NOMO-1 treated with dmso at 0.1 percent for 144 hours (cell line): ENCODE measurements at regions not wholly inside any gene's neighbourhood (a gene's known extent, or its start where the extent isn't known, plus 50 kb on each side); places are given as distances from the start of the nearest gene placed in this dataset.

Source experiments
- DNase-seq: peaks from one replicate; lab custom pipeline; 2025; ENCODE audit not compliant: unreplicated experiment; lab: John Stamatoyannopoulos, UW

DNA sequence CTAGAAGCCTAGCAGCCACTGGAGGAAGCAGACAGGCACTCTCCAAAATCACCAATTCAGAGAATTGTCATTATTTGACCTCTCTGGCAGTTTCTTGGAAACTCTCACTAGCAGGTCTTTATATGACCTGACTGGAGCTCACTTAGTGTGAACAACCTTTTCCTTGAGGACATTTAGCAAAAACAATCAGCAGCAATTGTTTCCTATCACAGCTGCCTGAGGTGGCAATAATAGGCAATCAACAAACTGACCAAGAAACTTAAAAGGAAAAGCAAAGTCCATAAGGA lies 162.4 kb upstream of the STT3B start:
- DNase-seq, result no peak

DNA sequence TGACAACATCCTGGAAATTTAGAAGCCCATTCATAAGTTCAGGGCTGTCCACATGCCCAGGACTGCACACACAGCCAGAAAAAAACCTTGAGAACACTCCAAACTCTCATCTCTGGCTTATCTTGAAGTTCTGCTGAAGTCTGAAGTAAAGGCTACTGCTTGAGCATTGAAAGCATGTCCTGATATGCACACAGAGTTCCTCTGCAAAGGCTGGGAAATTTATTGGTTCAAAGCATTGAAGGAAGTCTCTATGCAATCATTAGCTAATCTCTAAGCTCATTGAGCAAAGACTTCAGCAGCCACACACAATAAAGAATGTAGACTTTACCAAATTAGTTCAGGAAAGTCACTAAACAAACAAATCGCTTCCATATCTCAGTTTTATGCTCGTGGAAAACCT lies 162.0 kb upstream of the STT3B start:
- no peak for DNase-seq

DNA sequence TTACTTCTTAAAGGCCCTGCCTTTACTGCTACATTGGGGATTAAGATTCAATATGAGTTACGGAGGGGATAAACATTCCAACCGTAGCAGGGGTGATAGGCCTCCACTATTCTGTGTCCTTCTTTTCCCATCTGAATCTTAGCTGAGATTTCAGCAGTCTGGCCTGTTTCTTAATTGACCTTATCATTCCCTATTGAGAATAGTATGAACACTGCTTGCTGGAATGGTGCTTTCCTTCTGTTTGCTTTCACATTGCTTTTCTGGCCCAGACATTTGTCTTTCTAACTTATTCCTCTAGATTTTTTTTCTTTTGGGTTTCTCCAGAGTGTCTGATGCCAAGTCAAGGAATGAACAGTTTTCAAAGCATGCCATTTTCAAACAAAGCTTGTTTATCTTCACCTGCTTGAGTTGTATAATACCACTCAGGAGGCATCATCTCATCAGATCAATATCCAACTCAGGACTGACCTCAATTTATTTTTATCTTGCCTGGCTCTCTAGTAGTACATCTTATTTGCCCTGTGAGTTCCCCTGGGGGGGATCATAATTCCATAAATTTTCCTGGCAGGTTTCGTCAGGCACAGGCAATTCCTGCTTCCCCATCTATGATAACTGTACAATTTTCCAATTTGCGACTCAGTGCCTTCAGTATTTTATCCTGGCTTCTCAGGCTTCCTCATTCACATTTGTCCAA lies 161.1 kb upstream of the STT3B start:
- DNase-seq, result no peak

DNA sequence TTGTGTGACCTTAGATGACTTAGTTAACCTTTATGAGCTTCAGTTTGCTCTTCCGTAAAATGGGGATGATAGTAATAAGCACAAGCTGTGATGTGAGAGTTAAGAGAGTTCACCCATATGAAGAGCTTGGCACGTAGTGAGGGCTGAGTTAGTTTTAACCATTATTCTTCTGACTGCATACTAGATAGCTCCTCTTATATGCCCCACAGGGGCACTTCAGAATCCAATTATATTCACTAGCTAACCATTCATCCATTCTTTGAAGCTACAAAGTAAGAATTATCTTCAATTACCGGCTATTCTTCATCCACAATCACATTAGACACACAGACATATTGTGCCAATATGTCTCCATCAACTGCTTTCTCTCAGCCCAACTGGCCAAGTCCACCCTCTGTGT lies 159.0 kb upstream of the STT3B start:
- DNase-seq, result no peak

DNA sequence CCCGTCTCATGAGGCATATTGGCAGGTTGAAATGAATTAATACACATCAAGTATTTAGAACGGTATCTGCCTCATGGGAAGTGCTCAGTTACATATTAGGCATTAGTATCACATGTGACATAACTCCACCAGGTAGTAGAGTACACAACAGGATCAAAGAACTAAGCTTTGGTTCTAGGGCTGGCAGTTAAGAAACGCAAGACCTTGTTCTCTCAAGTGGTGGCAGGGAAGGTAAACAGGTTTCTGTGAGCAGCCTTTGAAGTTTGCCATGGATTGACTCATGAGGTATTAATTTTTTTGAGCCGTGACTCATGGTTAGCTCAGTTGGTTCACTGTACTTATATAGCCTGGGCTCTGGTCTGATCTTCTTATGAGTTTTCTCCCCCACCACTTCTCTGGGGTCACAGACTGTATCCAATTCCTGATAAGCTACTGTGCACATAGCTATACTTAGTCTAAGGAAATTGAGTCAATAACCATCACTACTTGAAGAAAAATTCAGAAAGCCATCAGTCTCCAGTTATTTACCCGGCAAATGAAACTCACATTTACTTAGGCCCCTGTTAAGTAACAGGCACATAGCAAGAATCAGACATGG lies 155.6 kb upstream of the STT3B start:
- no peak for DNase-seq

DNA sequence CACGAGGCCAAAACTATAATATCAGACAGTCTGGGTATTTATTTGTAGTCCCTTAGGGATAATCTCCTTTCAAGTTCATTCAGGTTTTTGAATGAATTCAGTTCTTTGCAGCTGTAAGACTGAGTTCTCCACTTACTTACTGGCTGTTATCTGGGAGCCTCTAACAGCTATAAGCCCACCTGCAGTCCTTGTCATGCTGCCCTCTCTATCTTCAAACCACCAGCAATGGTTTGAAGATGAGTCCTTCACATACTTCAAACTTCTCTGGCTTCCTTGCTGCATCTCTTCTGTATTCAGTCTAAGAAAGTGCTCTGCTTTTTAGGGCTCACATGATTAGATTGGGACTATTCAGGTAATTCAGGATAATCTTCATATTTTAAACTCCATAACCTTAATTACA lies 154.5 kb upstream of the STT3B start:
- no peak for DNase-seq

DNA sequence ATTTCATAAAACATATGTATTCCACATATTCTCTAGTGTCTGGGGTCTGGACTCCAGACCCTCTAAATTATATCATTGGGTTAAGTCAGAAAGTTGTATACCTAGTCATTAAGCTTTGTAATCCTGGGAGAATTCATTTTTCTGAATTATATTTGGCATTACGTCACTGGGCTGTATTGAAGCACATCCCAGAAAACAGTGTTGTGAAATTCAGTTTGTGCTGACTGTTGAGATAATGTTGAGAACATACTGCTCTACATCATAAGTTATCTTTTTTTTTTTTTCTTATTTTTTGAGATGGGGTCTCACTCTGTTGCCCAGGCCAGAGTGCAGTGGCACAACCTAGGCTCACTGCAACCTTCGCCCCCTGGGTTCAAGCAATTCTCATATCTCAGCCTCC lies 153.1 kb upstream of the STT3B start:
- no peak for DNase-seq

DNA sequence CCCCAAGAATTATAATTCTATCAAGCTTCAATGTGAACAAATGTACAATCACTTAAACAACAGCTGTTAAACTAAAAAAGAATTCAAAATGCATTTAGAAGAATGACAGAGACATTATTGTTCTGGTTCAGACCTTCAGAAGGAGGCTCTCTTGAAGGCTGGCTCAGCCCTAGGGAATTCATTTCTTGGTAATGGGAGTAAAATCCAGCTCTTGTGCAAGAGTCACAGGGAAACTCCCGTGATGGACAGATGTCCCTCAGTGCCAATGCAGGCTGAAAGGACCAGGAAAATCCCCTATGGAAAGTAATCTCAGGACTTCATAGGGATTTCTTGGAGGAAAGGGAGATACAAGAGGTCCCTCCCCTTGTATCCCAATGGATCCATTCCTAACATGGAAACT lies 149.9 kb upstream of the STT3B start:
- DNase-seq, result no peak

DNA sequence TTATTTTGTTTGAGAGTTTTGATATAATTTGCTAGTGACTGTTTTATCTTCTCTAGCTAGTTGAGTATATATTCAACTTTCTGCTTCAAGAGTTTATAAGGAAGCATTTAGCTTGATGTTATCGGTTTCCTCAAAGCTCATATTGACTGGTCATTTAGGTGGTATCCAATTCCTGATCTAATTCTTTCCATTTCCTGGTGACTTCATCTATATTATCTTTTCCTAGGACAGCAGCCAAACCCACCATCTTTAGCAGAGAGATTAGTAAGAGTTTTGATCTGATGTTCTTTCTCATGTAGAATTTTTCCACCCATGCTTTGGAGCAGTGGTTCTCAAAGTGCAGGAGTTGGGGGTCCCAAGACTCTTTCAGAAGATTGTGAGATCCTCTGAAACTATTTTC lies 148.6 kb upstream of the STT3B start:
- no peak for DNase-seq

DNA sequence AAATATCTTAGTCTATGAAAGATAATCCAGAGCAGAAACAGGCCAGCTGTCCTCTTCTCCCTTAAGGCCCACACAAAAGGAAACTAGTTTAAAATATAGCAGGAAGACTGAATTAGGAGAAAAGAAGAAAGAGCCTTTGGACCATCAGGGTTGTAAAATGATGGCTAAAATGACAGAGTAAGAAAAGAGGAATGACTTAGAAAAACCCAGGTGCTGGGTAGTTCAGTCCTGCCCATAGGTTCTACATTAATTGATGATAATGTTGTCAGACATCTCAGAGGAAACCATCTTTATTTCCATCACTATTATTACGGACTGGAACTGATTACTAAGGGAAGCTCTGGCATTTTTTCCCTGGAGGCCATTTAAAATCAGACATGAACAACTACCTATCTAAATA lies 142.8 kb upstream of the STT3B start:
- DNase-seq, result no peak

DNA sequence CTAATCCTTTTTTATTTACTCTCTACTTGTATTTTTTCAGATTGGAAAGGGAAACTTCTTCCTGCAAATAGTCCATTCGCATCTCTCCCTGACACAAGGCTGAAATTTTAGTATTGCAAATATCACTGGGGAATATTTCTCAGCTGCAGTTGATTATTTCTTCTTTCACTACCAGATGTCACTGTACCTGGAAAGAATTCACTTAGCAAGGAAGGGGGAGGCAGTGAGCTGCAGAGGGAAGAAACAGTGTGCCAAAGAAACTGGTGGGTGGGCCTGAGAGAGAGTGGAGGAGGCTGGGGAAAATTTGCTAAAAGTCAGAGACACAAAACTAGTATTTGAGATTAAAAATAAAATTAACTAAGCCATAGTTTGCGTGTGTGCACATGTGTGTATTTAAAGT lies 142.3 kb upstream of the STT3B start:
- DNase-seq, result no peak

DNA sequence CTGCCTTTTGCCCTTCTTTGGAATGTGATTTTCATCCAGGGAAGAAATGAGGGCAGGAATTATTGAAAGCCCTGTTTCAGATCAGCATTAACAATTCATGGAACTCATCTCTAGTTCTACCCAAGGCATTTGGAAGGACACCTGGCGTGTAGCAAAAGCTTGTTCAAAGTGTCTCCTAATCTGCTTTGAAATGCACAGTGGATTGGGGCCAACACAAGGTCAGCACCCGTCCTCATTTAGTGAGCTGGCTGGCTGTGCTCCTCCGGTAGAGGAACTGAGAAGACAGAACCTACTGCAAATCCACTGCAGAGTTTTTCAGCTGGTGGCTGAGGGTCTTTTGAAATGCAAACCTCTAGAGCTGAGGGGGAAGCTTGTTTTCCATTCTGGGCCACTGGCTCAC lies 141.6 kb upstream of the STT3B start:
- no peak for DNase-seq

DNA sequence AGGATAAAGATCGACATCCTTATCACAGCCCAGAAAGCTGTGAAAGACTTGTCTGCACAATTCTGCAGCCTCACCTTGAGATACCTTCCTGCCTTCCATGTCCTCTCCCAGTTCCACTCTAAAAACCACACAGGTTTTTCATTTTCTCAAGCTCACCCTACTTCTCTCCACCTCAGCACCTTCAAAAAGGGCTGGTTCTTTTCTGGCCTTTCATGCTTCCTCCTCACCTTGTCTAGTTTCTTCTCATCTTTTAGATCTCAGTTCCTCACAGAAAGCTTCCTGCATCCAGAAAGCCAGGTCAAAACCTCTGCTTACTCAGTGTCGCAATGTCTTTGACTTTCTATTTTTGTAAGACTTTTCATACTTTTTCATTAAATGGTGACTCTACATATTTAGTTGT lies 140.2 kb upstream of the STT3B start:
- no peak for DNase-seq

DNA sequence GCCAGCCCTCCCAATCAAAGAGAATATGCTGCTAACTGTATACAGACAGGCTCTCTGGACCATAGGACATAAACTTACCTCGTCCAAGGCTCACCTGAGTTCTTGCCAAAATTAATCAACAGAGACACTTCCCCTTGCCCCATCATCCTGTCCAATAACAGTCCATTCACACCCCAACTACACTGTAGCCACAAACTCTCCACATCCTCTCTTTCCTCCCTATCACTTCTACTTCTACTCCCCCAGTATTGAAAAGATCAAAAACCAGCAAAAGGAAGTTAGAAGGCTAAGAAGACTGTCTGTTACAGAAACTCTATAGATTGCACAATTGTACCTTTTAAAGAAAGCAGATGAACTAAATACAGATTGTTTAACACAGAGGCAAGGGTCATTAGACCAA lies 133.5 kb upstream of the STT3B start:
- peak; percentile 6 for DNase-seq

DNA sequence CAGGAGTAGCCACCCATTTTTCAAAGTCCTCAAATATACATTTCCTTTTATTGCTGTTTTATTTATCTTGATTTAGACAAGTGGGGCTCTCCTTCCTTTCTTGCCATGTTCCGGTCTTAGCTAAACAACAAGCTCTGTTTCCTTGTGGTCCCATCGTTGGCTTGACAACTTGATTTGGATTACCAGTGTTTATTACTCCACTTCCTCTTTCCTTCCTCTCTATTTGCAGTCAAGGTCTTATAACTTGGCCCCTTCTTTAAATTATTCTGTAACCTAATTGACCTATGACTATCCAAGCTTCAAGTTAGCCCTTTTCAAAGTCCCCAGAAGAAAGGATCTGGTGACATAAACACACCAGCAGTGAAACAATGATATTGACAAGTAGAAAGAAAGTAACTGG lies 130.6 kb upstream of the STT3B start:
- peak; percentile 45 for DNase-seq

DNA sequence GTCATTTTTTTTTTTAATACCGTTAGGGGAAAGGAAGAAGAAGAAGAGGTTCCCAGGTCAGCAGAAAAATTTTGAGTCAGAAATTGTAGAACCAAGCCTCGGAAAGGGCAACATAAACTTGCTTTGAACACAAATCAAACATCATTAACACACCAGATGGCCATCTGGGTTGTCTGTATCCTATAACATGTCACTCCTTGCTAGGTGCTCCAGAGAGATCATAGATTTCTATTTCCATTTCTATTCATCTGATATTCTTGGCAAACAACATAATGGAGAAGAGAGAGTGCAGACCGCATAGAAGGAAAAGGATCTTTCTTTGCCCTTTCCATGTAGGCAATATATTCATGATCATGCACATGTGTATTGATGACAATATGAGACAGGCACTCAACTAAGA lies 129.5 kb upstream of the STT3B start:
- no peak for DNase-seq

DNA sequence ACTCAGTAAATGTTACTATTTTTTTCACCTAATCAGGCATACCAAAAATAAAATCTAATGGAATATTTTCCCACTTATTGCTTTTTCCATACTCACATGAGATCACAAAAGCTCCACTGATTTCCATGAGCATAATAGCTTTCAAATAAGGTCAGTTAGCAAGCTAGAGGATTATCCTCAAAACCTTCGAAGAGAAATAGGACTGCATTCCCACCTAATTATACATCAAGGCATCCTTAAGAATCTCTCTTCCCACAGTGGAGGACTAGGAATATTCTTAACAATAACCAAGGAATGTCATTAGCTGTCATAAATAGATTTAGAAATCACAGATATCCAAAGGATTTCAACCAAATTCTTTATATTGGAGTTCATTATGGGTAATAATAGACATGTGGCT lies 127.9 kb upstream of the STT3B start:
- DNase-seq, result no peak

DNA sequence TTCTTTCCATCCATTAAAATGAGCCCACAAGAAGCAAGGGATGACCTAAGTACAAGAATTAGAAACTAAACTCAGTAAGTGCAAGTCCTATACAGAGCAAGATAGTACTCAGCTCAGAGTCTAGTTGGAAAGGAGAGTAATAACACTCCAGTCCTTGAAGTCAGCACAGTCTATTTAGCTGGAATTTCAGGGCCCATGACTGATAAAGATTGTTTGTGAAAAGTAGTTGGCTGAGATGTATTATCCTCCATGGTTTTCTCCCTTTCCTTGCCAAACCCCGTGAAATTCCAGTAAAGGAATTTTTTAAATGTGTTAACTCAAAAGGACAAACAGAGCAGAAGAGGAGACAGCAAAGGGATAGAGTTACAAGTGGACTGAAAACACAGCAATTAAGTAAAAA lies 127.2 kb upstream of the STT3B start:
- no peak for DNase-seq

DNA sequence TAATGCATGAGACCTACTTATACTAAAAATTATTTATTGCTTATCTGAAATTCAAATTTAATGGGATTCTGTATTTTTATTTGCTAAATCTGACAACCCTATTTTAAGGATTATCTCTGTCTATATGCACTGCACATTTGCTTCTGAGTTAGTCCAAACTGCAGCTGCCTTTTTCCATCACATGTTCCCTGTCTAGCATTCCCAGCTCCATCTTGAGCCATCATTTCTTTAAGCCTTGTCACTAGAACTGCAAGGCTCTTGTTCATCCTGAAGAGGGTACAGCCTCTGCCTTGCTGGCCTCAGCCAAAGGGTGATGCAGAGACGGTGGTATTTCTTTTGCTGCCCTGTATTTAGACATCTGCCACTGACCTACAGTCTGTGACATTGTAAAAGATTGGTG lies 125.8 kb upstream of the STT3B start:
- no peak for DNase-seq

DNA sequence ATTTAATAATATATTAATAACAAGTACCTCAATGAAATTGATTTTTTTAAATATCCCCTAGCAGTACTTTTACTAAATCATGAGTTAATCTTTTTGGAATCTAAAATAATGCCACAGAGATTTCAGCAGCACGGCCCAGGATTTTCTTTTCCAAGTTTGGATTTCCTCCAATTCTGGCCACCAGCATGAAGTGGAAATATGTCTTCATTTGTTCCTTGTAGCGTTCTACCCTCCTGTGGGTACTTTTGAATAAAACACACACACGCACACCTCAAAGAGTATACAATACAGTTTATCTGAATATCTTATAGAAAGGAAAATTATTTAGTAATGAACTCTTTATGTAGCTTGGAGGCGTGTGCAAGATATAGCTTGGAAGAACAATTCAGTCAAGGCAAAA lies 125.1 kb upstream of the STT3B start:
- no peak for DNase-seq

DNA sequence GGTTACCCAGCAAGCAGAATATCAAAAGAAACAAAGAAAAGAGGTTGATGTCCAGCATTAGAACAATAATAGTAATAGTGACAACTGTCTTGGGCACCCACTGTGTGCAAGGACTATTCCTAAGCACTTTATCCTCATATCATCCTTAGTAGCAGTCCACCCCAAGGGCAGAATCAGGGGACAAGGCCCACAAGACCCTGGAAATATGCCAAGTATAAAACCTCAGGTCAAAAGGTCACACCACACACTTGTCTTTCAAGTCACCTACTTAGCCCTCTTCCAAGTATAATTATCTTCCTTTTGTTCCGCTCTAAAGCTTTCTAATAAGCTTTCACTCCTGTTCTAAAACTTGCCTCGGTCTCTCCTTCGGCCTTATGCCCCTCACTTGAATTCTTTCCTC lies 124.0 kb upstream of the STT3B start:
- no peak for DNase-seq

DNA sequence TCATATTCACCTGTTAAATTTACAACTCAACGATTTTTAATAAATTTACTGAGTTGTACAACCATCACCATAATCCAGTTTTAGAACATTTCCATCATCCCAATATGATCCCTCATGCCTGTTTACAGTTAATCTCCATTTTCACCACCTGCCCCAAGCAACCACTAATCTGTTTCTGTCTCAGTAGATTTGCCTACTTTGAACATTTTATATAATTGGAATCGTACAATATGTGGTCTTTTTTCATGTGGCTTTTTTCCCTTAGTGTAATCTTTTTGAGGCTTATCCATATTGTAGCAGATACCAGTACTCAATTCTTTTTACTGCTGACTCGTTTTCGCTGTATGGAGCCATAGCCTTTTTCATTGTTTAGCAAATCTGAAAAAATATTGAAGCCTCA lies 123.3 kb upstream of the STT3B start:
- DNase-seq, result no peak

DNA sequence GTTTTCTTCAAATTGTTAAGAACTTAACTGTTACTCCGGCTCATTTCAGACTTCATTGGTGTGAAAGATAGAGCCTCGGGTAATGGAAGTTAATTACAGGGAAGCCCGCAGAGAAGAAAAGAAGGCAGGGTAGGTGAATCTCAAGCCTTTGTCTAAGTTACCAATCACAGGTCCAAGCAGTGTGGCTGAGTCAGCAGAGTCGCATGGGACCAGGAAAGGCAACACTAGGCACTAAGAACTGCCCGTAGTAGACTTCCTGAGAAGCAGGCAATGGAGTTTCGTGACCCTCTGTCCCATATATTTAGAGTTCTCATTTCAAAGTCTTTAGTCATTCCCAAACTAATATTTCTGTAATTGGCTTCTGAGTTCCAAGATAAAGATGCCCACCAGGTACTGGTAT lies 122.9 kb upstream of the STT3B start:
- no peak for DNase-seq

DNA sequence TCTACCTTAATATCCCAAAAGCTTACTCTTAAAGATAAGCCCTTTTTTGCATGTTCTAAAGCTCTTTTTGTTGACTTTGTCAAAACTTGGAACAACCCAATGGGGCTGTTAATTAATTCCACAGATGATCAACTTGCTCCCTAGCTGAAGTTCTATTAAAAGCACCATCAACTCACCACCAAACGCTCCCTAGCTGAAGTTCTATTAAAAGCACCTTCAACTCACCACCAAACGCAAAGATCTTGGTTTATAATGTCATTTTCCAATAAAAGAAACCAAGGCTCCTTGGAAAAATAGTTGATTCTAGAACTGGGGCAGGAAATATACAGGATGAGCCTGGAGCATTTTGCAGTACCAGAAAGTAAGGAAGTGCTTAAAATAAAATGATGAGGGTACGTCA lies 122.3 kb upstream of the STT3B start:
- DNase-seq, result no peak
